Stimulated activated naive CD8-positive, alpha-beta T cell treated with anti-CD3 and anti-CD28 coated beads, Interleukin-15, amount 100 ng/mL, for 72 hours (primary cell): ENCODE measurements at regions not wholly inside any gene's neighbourhood (a gene's known extent, or its start where the extent isn't known, plus 50 kb on each side); places are given as distances from the start of the nearest gene placed in this dataset.

ENCODE experiments used
- ATAC-seq: fragments of 150-1000 bp; cut with Tn5 transposase; 2 replicates; pipeline ENCODE4 v1.10.0; 2021; ENCODE audit warnings: mild to moderate bottlenecking, moderate library complexity
- DNase-seq, 2 donors: peaks; one replicate each; pipeline ENCODE4 v3.0.0; 2021 to 2022
- H3K27ac Mint-ChIP-seq, 2 donors: one replicate each; pipeline ENCODE4 v1.8.0; 2022; ENCODE audit warnings: mild to moderate bottlenecking in 2 of 2, mixed read lengths in 2 of 2, moderate library complexity in 2 of 2
- H3K27me3 Mint-ChIP-seq: one replicate; pipeline ENCODE4 v1.8.0; 2022; ENCODE audit warnings: mixed read lengths
- H3K4me1 Mint-ChIP-seq: one replicate; pipeline ENCODE4 v1.8.0; 2022; ENCODE audit warnings: mild to moderate bottlenecking, mixed read lengths
- H3K4me3 Mint-ChIP-seq, 2 donors: one replicate each; pipeline ENCODE4 v1.8.0; 2022; ENCODE audit warnings: mild to moderate bottlenecking in 2 of 2, mixed read lengths in 2 of 2, moderate library complexity in 1 of 2
- H3K9me3 Mint-ChIP-seq, 2 donors: one replicate each; pipeline ENCODE4 v1.8.0; 2022; ENCODE audit warnings: mixed read lengths in 2 of 2

GRCh38 chr12:58819345-58819744 is 101.0 kb downstream of the LRIG3 start:
- Mint-ChIP-seq H3K27me3 (no peaks in the 10 kb centered on the region), H3K4me3 (no peak overlapping the region), H3K27ac (no peak overlapping the region), H3K4me1 (no peaks in the 10 kb centered on the region), H3K9me3 (peaks cover 0 to 7% of the 10 kb centered on the region in 2 donors)
- DNase-seq (no peak), ATAC-seq (no peak)

GRCh38 chr12:58819985-58820384 is 100.3 kb downstream of the LRIG3 start:
- DNase-seq (no peak), ATAC-seq (no peak)
- Mint-ChIP-seq H3K4me3 (no peak overlapping the region), H3K27ac (no peak overlapping the region), H3K4me1 (no peaks in the 10 kb centered on the region), H3K9me3 (peaks cover 0 to 7% of the 10 kb centered on the region in 2 donors), H3K27me3 (no peaks in the 10 kb centered on the region)
